H9 (cell line): ENCODE measurements at regions not wholly inside any gene's neighbourhood (a gene's known extent, or its start where the extent isn't known, plus 50 kb on each side); places are given as distances from the start of the nearest gene placed in this dataset.

Experiments used
- DNase-seq: peaks from one replicate; pipeline ENCODE4 v3.0.0-alpha.2; 2017
- H2AFZ ChIP-seq: one replicate; pipeline ENCODE4 v1.6.1; 2013; ENCODE audit warnings: mild to moderate bottlenecking, low read length, control low read depth, moderate library complexity
- H2AK5ac ChIP-seq: 2 replicates; pipeline ENCODE4 v1.6.1; 2013; ENCODE audit warnings: low read length, control low read depth, mixed read lengths; ENCODE audit not compliant: insufficient read length
- H2BK120ac ChIP-seq: one replicate; pipeline ENCODE4 v1.6.1; 2013; ENCODE audit warnings: low read depth, mild to moderate bottlenecking, low read length, control low read depth, inconsistent platforms; ENCODE audit not compliant: poor library complexity, severe bottlenecking
- H2BK12ac ChIP-seq: 2 replicates; pipeline ENCODE4 v1.6.1; 2013; ENCODE audit warnings: low read length, control low read depth, mixed read lengths, low read depth; ENCODE audit not compliant: insufficient read length
- H2BK15ac ChIP-seq: 2 replicates; pipeline ENCODE4 v1.6.1; 2013; ENCODE audit warnings: low read depth, low read length, control low read depth
- H2BK20ac ChIP-seq: one replicate; pipeline ENCODE4 v1.6.1; 2013; ENCODE audit warnings: low read depth, mild to moderate bottlenecking, low read length, control low read depth, inconsistent platforms; ENCODE audit not compliant: poor library complexity, severe bottlenecking
- H2BK5ac ChIP-seq: 2 replicates; pipeline ENCODE4 v1.6.1; 2013; ENCODE audit warnings: low read length, control low read depth, mixed read lengths; ENCODE audit not compliant: insufficient read length
- H3K14ac ChIP-seq: 2 replicates; pipeline ENCODE4 v1.6.1; 2013; ENCODE audit warnings: low read length, control low read depth; ENCODE audit not compliant: insufficient read depth
- H3K18ac ChIP-seq: 2 replicates; pipeline ENCODE4 v1.6.1; 2013; ENCODE audit warnings: low read depth, mild to moderate bottlenecking, mixed read lengths, low read length, control low read depth; ENCODE audit not compliant: insufficient read length
- H3K23ac ChIP-seq: 2 replicates; pipeline ENCODE4 v1.6.1; 2013; ENCODE audit warnings: low read length, control low read depth, mixed read lengths, low read depth; ENCODE audit not compliant: insufficient read length
- H3K23me2 ChIP-seq: 2 replicates; pipeline ENCODE4 v1.6.1; 2013; ENCODE audit warnings: low read depth, mild to moderate bottlenecking, mixed read lengths, low read length, control low read depth; ENCODE audit not compliant: insufficient read length, poor library complexity, severe bottlenecking
- H3K27ac ChIP-seq: 2 replicates; pipeline ENCODE4 v1.5.1; 2013; ENCODE audit warnings: low read length, control low read depth, mixed read lengths, low read depth; ENCODE audit not compliant: insufficient read length
- H3K27me3 ChIP-seq: 2 replicates; pipeline ENCODE4 v1.6.1; 2013; ENCODE audit warnings: low read length, control low read depth, inconsistent platforms; ENCODE audit not compliant: insufficient read depth
- H3K4ac ChIP-seq: 2 replicates; pipeline ENCODE4 v1.6.1; 2013; ENCODE audit warnings: low read depth, mild to moderate bottlenecking, control low read depth, inconsistent platforms, low read length, moderate library complexity
- H3K4me1 ChIP-seq: 2 replicates; pipeline ENCODE4 v1.6.1; 2013; ENCODE audit warnings: low read length, control low read depth, inconsistent platforms; ENCODE audit not compliant: insufficient read depth
- H3K4me2 ChIP-seq: 2 replicates; pipeline ENCODE4 v1.6.1; 2013; ENCODE audit warnings: low read length, control low read depth, mixed read lengths; ENCODE audit not compliant: insufficient read length, insufficient read depth
- H3K56ac ChIP-seq: 2 replicates; pipeline ENCODE4 v1.6.1; 2013; ENCODE audit warnings: low read depth, mild to moderate bottlenecking, mixed read lengths, low read length, control low read depth; ENCODE audit not compliant: insufficient read length
- H3K79me1 ChIP-seq: 2 replicates; pipeline ENCODE4 v1.6.1; 2013; ENCODE audit warnings: low read depth, mild to moderate bottlenecking, moderate library complexity, low read length, control low read depth, inconsistent platforms; ENCODE audit not compliant: insufficient read depth, poor library complexity, severe bottlenecking
- H3K79me2 ChIP-seq: 2 replicates; pipeline ENCODE4 v1.6.1; 2013; ENCODE audit warnings: low read length, control low read depth, inconsistent platforms; ENCODE audit not compliant: insufficient read depth
- H3K9ac ChIP-seq: 2 replicates; pipeline ENCODE4 v1.6.1; 2013; ENCODE audit warnings: low read length, control low read depth, mixed read lengths; ENCODE audit not compliant: insufficient read length; ENCODE audit errors: extremely low read depth
- H3K9me3 ChIP-seq: one replicate; pipeline ENCODE4 v1.6.1; 2013; ENCODE audit warnings: low read depth, low read length, inconsistent platforms; ENCODE audit not compliant: control insufficient read depth
- H3T11ph ChIP-seq: one replicate; pipeline ENCODE4 v1.6.1; 2013; ENCODE audit warnings: mild to moderate bottlenecking, low read length, control low read depth, inconsistent platforms
- H4K20me1 ChIP-seq: one replicate; pipeline ENCODE4 v1.6.1; 2013; ENCODE audit not compliant: control insufficient read depth, insufficient read length, insufficient read depth
- H4K5ac ChIP-seq: 2 replicates; pipeline ENCODE4 v1.6.1; 2013; ENCODE audit warnings: low read depth, mild to moderate bottlenecking, mixed read lengths, low read length, control low read depth; ENCODE audit not compliant: insufficient read length
- H4K8ac ChIP-seq: replicated peaks from 2 replicates; pipeline ENCODE4 v1.6.1; 2013; ENCODE audit warnings: low read length, control low read depth, mixed read lengths, low read depth; ENCODE audit not compliant: insufficient read length
- H4K91ac ChIP-seq: 2 replicates; pipeline ENCODE4 v1.6.1; 2013; ENCODE audit warnings: low read depth, mild to moderate bottlenecking, moderate library complexity, mixed read lengths, low read length, control low read depth; ENCODE audit not compliant: insufficient read length
- H3K27ac Mint-ChIP-seq, 3 experiments: 2 replicates in 2 of 3; 3 replicates in 1 of 3; pipeline ENCODE4 v1.8.0; 2020 to 2021; ENCODE audit warnings: mixed read lengths in 3 of 3, mild to moderate bottlenecking in 1 of 3, moderate library complexity in 1 of 3
- H3K27me3 Mint-ChIP-seq: 2 replicates; pipeline ENCODE4 v1.8.0; 2021; ENCODE audit warnings: low read depth, mild to moderate bottlenecking, moderate library complexity, mixed read lengths
- H3K36me3 Mint-ChIP-seq, 3 experiments: 2 replicates in 2 of 3; 3 replicates in 1 of 3; pipeline ENCODE4 v1.8.0; 2020 to 2021; ENCODE audit warnings: low read depth in 3 of 3, mixed read lengths in 3 of 3; ENCODE audit not compliant: insufficient read depth in 1 of 3
- H3K4me1 Mint-ChIP-seq, 2 experiments: 2 replicates each; pipeline ENCODE4 v1.8.0; 2020; ENCODE audit warnings: mixed read lengths in 2 of 2
- H3K4me3 Mint-ChIP-seq, 2 experiments: 2 replicates in 1 of 2; 3 replicates in 1 of 2; pipeline ENCODE4 v1.8.0; 2020 to 2021; ENCODE audit warnings: mild to moderate bottlenecking in 2 of 2, mixed read lengths in 2 of 2, moderate library complexity in 1 of 2
- H3K9me3 Mint-ChIP-seq, 2 experiments: 2 replicates in 1 of 2; 3 replicates in 1 of 2; pipeline ENCODE4 v1.8.0; 2020; ENCODE audit warnings: mild to moderate bottlenecking in 2 of 2, mixed read lengths in 2 of 2, moderate library complexity in 1 of 2
- WGBS: extraction: QIAGEN DNeasy Blood & Tissue Kit; methylation state at CpG from one replicate; pipeline ENCODE4 v1.1.7; 2013; ENCODE audit warnings: missing lambda C conversion rate, low lambda C conversion rate, mixed read lengths; ENCODE audit not compliant: insufficient read length; ENCODE audit errors: extremely low coverage; 5-methylcytosine and 5-hydroxymethylcytosine counted together
- TF ChIP-seq, protein P1 (sequence below): fragments of 200-600 bp; sonication (generic); conservative IDR thresholded peaks from 3 replicates; pipeline ENCODE4 v1.8.0; 2021; ENCODE audit warnings: antibody characterized with exemption, mild to moderate bottlenecking

DNA sequence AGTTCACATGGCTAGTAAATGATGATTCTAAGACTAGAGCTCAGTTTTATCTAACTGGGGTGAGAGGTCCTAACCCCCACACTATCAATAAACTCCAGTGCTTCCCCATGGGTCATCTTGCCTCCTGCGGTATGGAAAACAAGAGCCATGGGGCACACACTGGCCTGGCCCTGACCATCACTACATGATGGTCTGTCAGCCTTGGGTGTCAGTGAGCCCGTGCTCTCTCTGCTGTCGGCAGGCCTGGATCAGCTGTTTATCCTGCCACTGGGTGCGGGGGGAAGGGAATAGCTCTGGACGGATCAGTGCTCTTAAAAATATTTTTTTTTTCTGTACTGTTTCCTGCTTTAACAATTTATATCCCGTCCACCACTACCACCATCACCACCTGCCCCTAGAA, 255.0 kb upstream of the ADGRL2 start:
- no peak overlapping the region for H2BK5ac ChIP-seq
- H3K4ac ChIP-seq: no peak overlapping the region
- no peaks in the 10 kb centered on the region for H3K27me3 Mint-ChIP-seq
- no peak overlapping the region for H4K8ac ChIP-seq
- peaks cover 61 to 63% of the 10 kb centered on the region in 2 experiments for H3K4me1 Mint-ChIP-seq
- peak overlapping the region; percentile 29 for H2BK12ac ChIP-seq
- no peaks in the 10 kb centered on the region for H4K20me1 ChIP-seq
- no peaks in the 10 kb centered on the region for H3K79me1 ChIP-seq
- H3K27ac Mint-ChIP-seq: peak overlapping the region in 1 of 3 experiments; percentile 71; a peak in 2 of 7 replicates
- no peak overlapping the region for H2BK120ac ChIP-seq
- no peak overlapping the region for H3K27ac ChIP-seq
- H3K9me3 ChIP-seq: no peaks in the 10 kb centered on the region
- DNase-seq: no peak
- H3K4me1 ChIP-seq: peaks cover 13% of the 10 kb centered on the region
- no peak overlapping the region for H3T11ph ChIP-seq
- H3K18ac ChIP-seq: peak overlapping the region; percentile 76
- no peak overlapping the region for H2AFZ ChIP-seq
- no peak overlapping the region for H4K5ac ChIP-seq
- H2BK20ac ChIP-seq: peak overlapping the region; percentile 51
- no peak overlapping the region for H4K91ac ChIP-seq
- H3K4me3 Mint-ChIP-seq: no peak overlapping the region
- WGBS: no CpG with 5 or more reads among the region's 6 CpGs
- H2AK5ac ChIP-seq: no peak overlapping the region
- H3K9ac ChIP-seq: no peak overlapping the region
- H3K23me2 ChIP-seq: no peaks in the 10 kb centered on the region
- H3K23ac ChIP-seq: no peak overlapping the region
- H3K79me2 ChIP-seq: no peaks in the 10 kb centered on the region
- H2BK15ac ChIP-seq: no peak overlapping the region
- TF ChIP-seq, protein P1, sequence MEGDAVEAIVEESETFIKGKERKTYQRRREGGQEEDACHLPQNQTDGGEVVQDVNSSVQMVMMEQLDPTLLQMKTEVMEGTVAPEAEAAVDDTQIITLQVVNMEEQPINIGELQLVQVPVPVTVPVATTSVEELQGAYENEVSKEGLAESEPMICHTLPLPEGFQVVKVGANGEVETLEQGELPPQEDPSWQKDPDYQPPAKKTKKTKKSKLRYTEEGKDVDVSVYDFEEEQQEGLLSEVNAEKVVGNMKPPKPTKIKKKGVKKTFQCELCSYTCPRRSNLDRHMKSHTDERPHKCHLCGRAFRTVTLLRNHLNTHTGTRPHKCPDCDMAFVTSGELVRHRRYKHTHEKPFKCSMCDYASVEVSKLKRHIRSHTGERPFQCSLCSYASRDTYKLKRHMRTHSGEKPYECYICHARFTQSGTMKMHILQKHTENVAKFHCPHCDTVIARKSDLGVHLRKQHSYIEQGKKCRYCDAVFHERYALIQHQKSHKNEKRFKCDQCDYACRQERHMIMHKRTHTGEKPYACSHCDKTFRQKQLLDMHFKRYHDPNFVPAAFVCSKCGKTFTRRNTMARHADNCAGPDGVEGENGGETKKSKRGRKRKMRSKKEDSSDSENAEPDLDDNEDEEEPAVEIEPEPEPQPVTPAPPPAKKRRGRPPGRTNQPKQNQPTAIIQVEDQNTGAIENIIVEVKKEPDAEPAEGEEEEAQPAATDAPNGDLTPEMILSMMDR: no peak
- H3K4me2 ChIP-seq: no peak overlapping the region
- no peak overlapping the region for H3K14ac ChIP-seq
- H3K36me3 Mint-ChIP-seq: no peaks in the 10 kb centered on the region
- no peaks in the 10 kb centered on the region for H3K27me3 ChIP-seq
- no peak overlapping the region for H3K56ac ChIP-seq
- H3K9me3 Mint-ChIP-seq: no peaks in the 10 kb centered on the region; a peak in 1 of 5 replicates
